ENCODE measurements at regions not wholly inside any gene's neighbourhood (a gene's known extent, or its start where the extent isn't known, plus 50 kb on each side); places are given as distances from the start of the nearest gene placed in this dataset.

DNA sequence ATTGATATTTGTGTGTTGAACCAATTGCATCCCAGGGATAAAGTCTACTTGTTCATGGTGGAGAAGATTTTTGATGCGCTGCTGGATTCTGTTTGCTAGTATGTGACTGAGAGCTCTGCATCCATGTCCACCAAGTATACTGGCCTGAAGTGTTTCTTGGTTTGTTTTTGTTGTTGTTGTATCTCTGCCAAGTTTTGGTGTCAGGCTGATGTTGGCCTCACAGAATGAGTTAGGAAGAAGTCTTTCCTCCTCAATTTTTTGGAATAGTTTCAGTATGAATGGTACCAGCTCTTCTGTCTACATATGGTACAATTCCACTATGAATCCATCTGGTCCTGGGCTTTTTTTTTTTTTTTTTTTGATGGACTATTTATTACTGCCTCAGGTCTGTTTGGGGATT, 50.9 kb upstream of the OSTN start:
- Mint-ChIP-seq H3K9me3 (peaks cover under 1% of the 10 kb centered on the region; the same call in 1 of the 2 replicates), H3K4me3 (no peak overlapping the region), H3K4me1 (ENCODE audit: low read depth) (peaks cover 21% of the 10 kb centered on the region), H3K27ac (no peak overlapping the region), H3K27me3 (ENCODE audit: insufficient read depth) (no peaks in the 10 kb centered on the region), H3K36me3 (ENCODE audit: low read depth) (peaks cover 11% of the 10 kb centered on the region)
- TF ChIP-seq, protein P1, sequence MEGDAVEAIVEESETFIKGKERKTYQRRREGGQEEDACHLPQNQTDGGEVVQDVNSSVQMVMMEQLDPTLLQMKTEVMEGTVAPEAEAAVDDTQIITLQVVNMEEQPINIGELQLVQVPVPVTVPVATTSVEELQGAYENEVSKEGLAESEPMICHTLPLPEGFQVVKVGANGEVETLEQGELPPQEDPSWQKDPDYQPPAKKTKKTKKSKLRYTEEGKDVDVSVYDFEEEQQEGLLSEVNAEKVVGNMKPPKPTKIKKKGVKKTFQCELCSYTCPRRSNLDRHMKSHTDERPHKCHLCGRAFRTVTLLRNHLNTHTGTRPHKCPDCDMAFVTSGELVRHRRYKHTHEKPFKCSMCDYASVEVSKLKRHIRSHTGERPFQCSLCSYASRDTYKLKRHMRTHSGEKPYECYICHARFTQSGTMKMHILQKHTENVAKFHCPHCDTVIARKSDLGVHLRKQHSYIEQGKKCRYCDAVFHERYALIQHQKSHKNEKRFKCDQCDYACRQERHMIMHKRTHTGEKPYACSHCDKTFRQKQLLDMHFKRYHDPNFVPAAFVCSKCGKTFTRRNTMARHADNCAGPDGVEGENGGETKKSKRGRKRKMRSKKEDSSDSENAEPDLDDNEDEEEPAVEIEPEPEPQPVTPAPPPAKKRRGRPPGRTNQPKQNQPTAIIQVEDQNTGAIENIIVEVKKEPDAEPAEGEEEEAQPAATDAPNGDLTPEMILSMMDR (IDR thresholded peaks at IDR 0.05): no peak
- DNase-seq: no peak

DNA sequence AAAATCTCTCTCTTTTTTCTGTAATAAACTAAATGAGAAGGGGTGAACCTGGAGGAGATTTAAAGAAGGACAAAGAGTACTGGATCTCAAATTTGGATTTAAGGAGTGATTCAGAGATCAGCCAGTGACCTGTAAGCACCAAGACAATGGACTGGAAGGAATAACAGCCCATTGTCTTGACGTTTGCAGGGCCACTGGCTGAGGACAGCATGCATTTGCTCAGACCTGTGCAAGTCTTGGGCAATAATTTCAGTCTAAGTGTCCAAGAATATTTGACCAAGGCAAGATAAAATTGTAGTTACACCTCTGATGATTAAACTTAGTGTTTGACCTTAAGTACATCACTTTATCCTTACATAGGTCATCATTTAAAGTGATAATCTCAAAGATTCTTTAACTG, 55.8 kb upstream of the OSTN start:
- TF ChIP-seq, protein P1 (IDR thresholded peaks at IDR 0.05): no peak
- peaks cover 3% of the 10 kb centered on the region; the same call in 1 of the 2 replicates for H3K36me3 Mint-ChIP-seq (ENCODE audit: low read depth)
- H3K27ac Mint-ChIP-seq: peak overlapping the region; percentile 81
- DNase-seq: no peak
- no peaks in the 10 kb centered on the region for H3K9me3 Mint-ChIP-seq
- peaks cover 64% of the 10 kb centered on the region for H3K4me1 Mint-ChIP-seq (ENCODE audit: low read depth)
- H3K27me3 Mint-ChIP-seq (ENCODE audit: insufficient read depth): no peaks in the 10 kb centered on the region
- no peak overlapping the region for H3K4me3 Mint-ChIP-seq

DNA sequence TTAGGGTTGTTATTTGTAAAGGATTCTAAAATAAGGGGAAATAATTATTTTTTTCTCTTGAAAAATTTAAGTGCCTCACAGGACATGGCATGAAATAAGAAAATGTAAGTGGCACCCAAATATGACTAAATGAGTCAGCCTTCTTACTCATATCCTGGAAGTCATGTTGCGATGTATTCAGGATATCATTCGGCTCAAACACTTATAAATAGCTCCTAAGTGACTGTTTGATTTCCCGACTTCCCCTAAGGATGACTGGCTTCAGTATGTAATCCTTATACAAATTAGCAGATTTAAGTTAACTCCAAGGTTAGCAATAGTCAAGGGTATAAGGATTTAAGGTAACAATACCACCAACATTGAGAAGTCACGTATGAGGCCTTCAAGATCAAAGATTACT, 57.3 kb upstream of the OSTN start:
- DNase-seq: peak; percentile 84
- Mint-ChIP-seq H3K4me1 (ENCODE audit: low read depth) (peaks cover 62% of the 10 kb centered on the region), H3K9me3 (no peaks in the 10 kb centered on the region), H3K36me3 (ENCODE audit: low read depth) (peaks cover 9% of the 10 kb centered on the region; the same call in 1 of the 2 replicates), H3K4me3 (no peak overlapping the region), H3K27me3 (ENCODE audit: insufficient read depth) (no peaks in the 10 kb centered on the region), H3K27ac (peak overlapping the region; percentile 81)
- TF ChIP-seq, protein P1 (IDR thresholded peaks at IDR 0.05): no peak

DNA sequence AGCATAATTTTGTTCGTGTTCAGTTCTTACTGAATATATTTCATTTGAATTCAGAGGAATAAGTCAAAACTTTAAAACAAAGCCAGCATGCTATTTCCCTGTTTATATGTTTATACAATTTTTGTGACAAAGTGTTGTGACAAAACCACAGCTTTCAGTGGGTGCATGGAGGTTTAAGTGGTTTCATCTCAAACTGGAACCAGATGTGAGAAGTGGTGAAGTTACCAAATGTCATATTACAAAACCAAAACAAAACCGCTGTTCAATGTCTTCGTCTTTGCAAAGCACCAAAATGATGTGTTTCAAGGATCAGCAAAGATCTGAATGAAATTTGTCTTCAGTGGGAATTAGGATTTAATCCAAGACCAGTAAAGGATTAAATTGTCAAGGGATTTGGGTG, 59.3 kb upstream of the OSTN start:
- Mint-ChIP-seq H3K4me1 (ENCODE audit: low read depth) (peaks cover 69% of the 10 kb centered on the region), H3K36me3 (ENCODE audit: low read depth) (peaks cover 11% of the 10 kb centered on the region), H3K27ac (no peak overlapping the region; the same call in 1 of the 2 replicates), H3K27me3 (ENCODE audit: insufficient read depth) (peaks cover under 1% of the 10 kb centered on the region; the same call in 1 of the 2 replicates), H3K4me3 (no peak overlapping the region), H3K9me3 (peaks cover 5% of the 10 kb centered on the region; the same call in 1 of the 2 replicates)
- TF ChIP-seq, protein P1 (IDR thresholded peaks at IDR 0.05): no peak
- no peak for DNase-seq

DNA sequence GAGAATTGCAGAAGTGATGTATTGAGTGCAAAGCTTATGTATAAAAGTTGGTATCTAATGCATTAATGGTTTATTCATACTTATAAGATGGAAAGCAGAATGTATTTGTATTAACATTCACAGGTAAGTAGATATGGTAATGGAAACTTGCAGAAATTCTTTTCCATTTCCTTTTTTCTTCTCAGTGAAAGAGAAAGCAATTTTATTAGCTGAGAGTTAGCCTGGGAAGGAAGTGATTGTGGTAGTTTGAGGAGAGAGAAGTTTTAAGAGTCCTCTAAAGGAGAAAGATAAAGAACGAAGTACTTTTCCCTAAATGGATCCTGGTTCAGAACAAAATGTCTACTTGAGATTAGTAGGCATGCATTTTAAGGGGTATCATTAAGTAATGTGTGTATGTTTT, 60.1 kb upstream of the OSTN start:
- H3K27me3 Mint-ChIP-seq (ENCODE audit: insufficient read depth): peaks cover 2% of the 10 kb centered on the region; the same call in 1 of the 2 replicates
- peak overlapping the region; percentile 20; the same call in 1 of the 2 replicates for H3K27ac Mint-ChIP-seq
- no peak overlapping the region for H3K4me3 Mint-ChIP-seq
- TF ChIP-seq, protein P1 (IDR thresholded peaks at IDR 0.05): no peak
- peaks cover 5% of the 10 kb centered on the region; the same call in 1 of the 2 replicates for H3K9me3 Mint-ChIP-seq
- H3K4me1 Mint-ChIP-seq (ENCODE audit: low read depth): peaks cover 71% of the 10 kb centered on the region
- H3K36me3 Mint-ChIP-seq (ENCODE audit: low read depth): peaks cover 11% of the 10 kb centered on the region
- DNase-seq: no peak

DNA sequence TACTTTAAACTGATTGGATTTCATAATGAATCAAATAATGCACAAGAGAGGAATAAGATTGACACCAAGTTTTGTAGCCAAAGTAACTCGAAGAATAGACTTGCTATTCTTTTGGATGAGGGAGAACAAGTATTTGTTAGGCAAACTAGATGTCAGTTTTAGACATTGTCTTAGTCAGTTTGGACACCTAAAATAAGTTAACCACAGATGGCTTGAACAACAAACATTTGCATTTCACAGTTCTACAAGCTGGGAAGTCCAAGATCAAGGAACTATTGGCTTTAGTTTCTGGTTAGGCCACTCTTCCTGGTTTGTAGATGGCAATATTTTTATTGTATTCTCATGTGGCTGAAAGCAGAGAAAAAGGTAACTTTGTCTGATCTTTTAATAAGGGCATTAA, 61.3 kb upstream of the OSTN start:
- H3K4me1 Mint-ChIP-seq (ENCODE audit: low read depth): peaks cover 59% of the 10 kb centered on the region
- TF ChIP-seq, protein P1 (IDR thresholded peaks at IDR 0.05): no peak
- H3K9me3 Mint-ChIP-seq: peaks cover 5% of the 10 kb centered on the region; the same call in 1 of the 2 replicates
- peaks cover 11% of the 10 kb centered on the region for H3K36me3 Mint-ChIP-seq (ENCODE audit: low read depth)
- no peak overlapping the region for H3K4me3 Mint-ChIP-seq
- DNase-seq: no peak
- H3K27ac Mint-ChIP-seq: no peak overlapping the region
- peaks cover 2% of the 10 kb centered on the region for H3K27me3 Mint-ChIP-seq (ENCODE audit: insufficient read depth)

All from HFFc6 (cell line).